ENCODE measurements at regions not wholly inside any gene's neighbourhood (a gene's known extent, or its start where the extent isn't known, plus 50 kb on each side); places are given as distances from the start of the nearest gene placed in this dataset.
"Not testable (repeated sequence)": the region's sequence is repeated elsewhere in the genome, so short reads cannot be mapped to it uniquely, and the experiment has no call there.

GRCh38 chr6:126204598-126204997 lies 135.3 kb upstream of the CENPW start:
- DNase-seq, result no peak

GRCh38 chr6:126206504-126207246 lies 133.2 kb upstream of the CENPW start:
- no peak for DNase-seq

GRCh38 chr6:126210398-126211075 lies 129.4 kb upstream of the CENPW start:
- no peak for DNase-seq

GRCh38 chr6:126217497-126217896 lies 122.4 kb upstream of the CENPW start:
- DNase-seq, result no peak

- DNase-seq, result not testable (repeated sequence)
Observed at GRCh38 chr6:126220901-126221300, 119.0 kb upstream of the CENPW start.

- no peak for DNase-seq
Observed at GRCh38 chr6:126227833-126228702, 111.8 kb upstream of the CENPW start.

GRCh38 chr6:126232671-126233070 lies 107.2 kb upstream of the CENPW start:
- DNase-seq, result no peak

- DNase-seq, result no peak
Observed at GRCh38 chr6:126233192-126233591, 106.7 kb upstream of the CENPW start.

- no peak for DNase-seq
Observed at GRCh38 chr6:126235363-126235762, 104.6 kb upstream of the CENPW start.

GRCh38 chr6:126245077-126245476 lies 94.8 kb upstream of the CENPW start:
- no peak for DNase-seq

GRCh38 chr6:126252154-126252553 lies 87.8 kb upstream of the CENPW start:
- DNase-seq, result no peak

- DNase-seq, result no peak
Observed at GRCh38 chr6:126253431-126253830, 86.5 kb upstream of the CENPW start.

GRCh38 chr6:126258150-126258549 lies 81.8 kb upstream of the CENPW start:
- DNase-seq, result no peak

- DNase-seq, result no peak
Observed at GRCh38 chr6:126261792-126262421, 78.0 kb upstream of the CENPW start.

GRCh38 chr6:126264265-126264664 lies 75.7 kb upstream of the CENPW start:
- DNase-seq, result no peak

- no peak for DNase-seq
Observed at GRCh38 chr6:126266664-126267063, 73.3 kb upstream of the CENPW start.

GRCh38 chr6:126267626-126268025 lies 72.3 kb upstream of the CENPW start:
- DNase-seq, result no peak

GRCh38 chr6:126268092-126268491 lies 71.8 kb upstream of the CENPW start:
- DNase-seq, result no peak

GRCh38 chr6:126280287-126280686 lies 59.6 kb upstream of the CENPW start:
- DNase-seq, result no peak

GRCh38 chr6:126285871-126286365 lies 54.0 kb upstream of the CENPW start:
- no peak for DNase-seq
